MCF 10A (cell line): ENCODE measurements at regions not wholly inside any gene's neighbourhood (a gene's known extent, or its start where the extent isn't known, plus 50 kb on each side); places are given as distances from the start of the nearest gene placed in this dataset.

ENCODE experiments used
- BruUV-seq: library from RNA; stranded (reverse); fragments of 400-500 nt; replicated peaks from 2 replicates; lab custom pipeline; 2021; lab: Mats Ljungman, UMichigan
- CTCF ChIA-PET: fragments of 300-600 bp; sonication (Branson Sonifier 250); formaldehyde crosslinking; extraction: SDS; loops from one replicate; lab custom pipeline; 2021; ENCODE audit warnings: antibody characterized with exemption, inconsistent platforms; lab: Yijun Ruan, JAX
- POLR2A ChIA-PET: fragments of 300-600, 350-650 bp; sonication (Branson Sonifier 250); formaldehyde crosslinking; extraction: SDS; loops from one replicate; lab custom pipeline; 2020; ENCODE audit warnings: antibody characterized with exemption, inconsistent platforms; lab: Yijun Ruan, JAX
- DNase-seq: peaks from one replicate; pipeline ENCODE4 v3.0.0-alpha.2; 2018; ENCODE audit not compliant: unreplicated experiment
- H3K27ac Mint-ChIP-seq: one replicate; pipeline ENCODE4 v1.8.0; 2022; ENCODE audit warnings: mild to moderate bottlenecking, low read depth, mixed read lengths; ENCODE audit not compliant: unreplicated experiment
- H3K27me3 Mint-ChIP-seq: one replicate; pipeline ENCODE4 v1.8.0; 2022; ENCODE audit warnings: mixed read lengths; ENCODE audit not compliant: insufficient read depth, unreplicated experiment
- H3K36me3 Mint-ChIP-seq: one replicate; pipeline ENCODE4 v1.8.0; 2022; ENCODE audit warnings: mild to moderate bottlenecking, moderate library complexity, mixed read lengths; ENCODE audit not compliant: insufficient read depth, unreplicated experiment
- H3K4me1 Mint-ChIP-seq: one replicate; pipeline ENCODE4 v1.8.0; 2022; ENCODE audit warnings: mixed read lengths; ENCODE audit not compliant: insufficient read depth, unreplicated experiment
- H3K4me3 Mint-ChIP-seq: one replicate; pipeline ENCODE4 v1.8.0; 2022; ENCODE audit warnings: mild to moderate bottlenecking, moderate library complexity, mixed read lengths; ENCODE audit not compliant: unreplicated experiment
- H3K9me3 Mint-ChIP-seq: one replicate; pipeline ENCODE4 v1.8.0; 2022; ENCODE audit warnings: mixed read lengths; ENCODE audit not compliant: unreplicated experiment
- CTCF ChIP-seq: fragments of 200-600 bp; IDR thresholded peaks from one replicate; pipeline ENCODE4 v1.8.0; 2022; ENCODE audit warnings: antibody characterized with exemption, mild to moderate bottlenecking; ENCODE audit not compliant: unreplicated experiment
- intact Hi-C: fragments of 100-400 bp; cut with micrococcal nuclease; formaldehyde crosslinking; loops from 2 replicates; pipeline ENCODE4 v1.14.1; 2022

DNA sequence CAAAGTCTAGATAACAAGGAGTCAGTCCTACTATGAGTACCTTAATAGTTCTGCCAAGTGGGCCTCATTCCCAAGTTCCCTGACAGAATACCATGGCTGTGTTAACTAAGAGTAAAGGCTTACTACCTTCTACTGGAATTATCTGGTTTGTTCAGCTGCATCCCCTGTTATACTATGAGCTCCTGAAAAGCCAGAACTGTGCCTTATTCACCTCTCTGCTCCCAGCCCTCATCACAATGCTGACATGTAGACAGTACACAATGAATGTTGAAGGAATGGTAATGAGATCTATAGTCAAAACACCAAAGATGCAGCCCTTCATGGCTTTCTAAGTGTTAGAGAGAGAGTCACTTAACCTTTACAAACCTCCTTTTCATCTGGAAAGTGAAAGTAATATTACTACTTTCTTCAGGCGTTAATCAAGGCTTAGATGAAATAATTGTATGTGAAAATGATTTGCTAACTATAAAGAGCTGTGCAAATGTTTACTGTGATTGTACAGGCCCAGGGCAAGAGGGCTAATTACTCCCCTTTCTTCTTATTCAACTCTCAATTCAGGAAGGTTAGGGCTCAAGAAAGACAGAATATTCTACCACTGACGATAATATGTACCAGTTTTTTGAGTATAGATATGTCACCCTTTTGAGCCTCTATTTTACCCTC is 70.3 kb upstream of the MROH9 start:
- Mint-ChIP-seq H3K36me3 (no peaks in the 10 kb centered on the region), H3K4me1 (no peaks in the 10 kb centered on the region), H3K4me3 (no peak overlapping the region), H3K27ac (no peak overlapping the region), H3K9me3 (no peaks in the 10 kb centered on the region), H3K27me3 (no peaks in the 10 kb centered on the region)
- TF ChIP-seq CTCF, result no peak
- POLR2A ChIA-PET, result no interaction called here
- intact Hi-C loops, result no loop called here
- CTCF ChIA-PET, result interaction anchor here (0.5 kb wide), 1 partner anchor 329 kb away, joined by 3 read pairs; no protein-coding TSS in a partner anchor
- DNase-seq, result no peak
- BruUV-seq, result no TSS peak

DNA sequence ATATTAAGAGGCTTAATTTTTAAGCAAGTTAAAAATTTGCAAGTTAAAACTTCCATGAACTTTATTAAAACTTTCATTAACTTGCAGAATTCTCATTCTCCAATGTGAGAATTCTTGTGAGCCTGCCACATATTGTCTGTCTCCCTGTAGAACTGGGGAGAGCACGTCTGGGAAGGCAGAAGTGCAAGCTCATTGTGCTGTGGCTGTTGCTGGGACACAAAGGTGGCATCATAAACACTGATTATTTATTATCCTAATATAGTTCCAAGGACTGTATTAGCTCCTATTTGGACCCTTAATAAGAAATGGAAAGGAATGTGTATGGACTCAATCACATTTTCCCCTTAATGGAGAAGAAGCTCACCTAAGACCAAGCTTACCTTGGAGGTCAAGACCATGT is 68.7 kb upstream of the MROH9 start:
- ChIA-PET CTCF (interaction anchor here (0.6 kb wide), 1 partner anchor 719 kb away, joined by 4 read pairs; no protein-coding TSS in a partner anchor), POLR2A (no interaction called here)
- no peak for TF ChIP-seq CTCF
- intact Hi-C loops, result no loop called here
- Mint-ChIP-seq H3K4me3 (no peak overlapping the region), H3K4me1 (no peaks in the 10 kb centered on the region), H3K27me3 (no peaks in the 10 kb centered on the region), H3K27ac (no peak overlapping the region), H3K36me3 (no peaks in the 10 kb centered on the region), H3K9me3 (no peaks in the 10 kb centered on the region)
- no TSS peak for BruUV-seq
- DNase-seq, result no peak

DNA sequence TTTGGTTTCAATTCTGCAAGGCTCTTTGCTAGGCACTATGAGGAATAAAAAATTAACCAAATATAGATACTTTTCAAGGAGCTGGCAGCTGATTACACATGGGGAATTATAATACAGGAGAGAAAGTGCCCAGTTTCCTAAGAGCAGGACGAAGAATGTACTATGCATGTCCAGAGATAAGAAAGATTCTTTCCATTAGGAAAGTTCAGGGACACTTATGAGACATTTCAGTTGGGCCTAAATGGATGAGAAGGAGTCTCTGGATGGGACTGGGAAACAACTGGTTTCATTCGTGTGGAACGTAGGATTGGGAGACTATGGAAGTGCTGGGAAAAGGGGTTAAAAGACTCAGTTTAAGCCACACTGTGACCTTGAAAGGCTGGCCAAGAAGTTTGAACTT is 63.5 kb upstream of the MROH9 start:
- no TSS peak for BruUV-seq
- ChIA-PET POLR2A (interaction anchor here (0.6 kb wide), 1 partner anchor 723 kb away, joined by 4 read pairs; no protein-coding TSS in a partner anchor), CTCF (interaction anchor here (0.7 kb wide), 1 partner anchor 278 kb away, joined by 3 read pairs; no protein-coding TSS in a partner anchor)
- DNase-seq, result no peak
- Mint-ChIP-seq H3K4me3 (no peak overlapping the region), H3K27me3 (no peaks in the 10 kb centered on the region), H3K36me3 (no peaks in the 10 kb centered on the region), H3K27ac (no peak overlapping the region), H3K9me3 (no peaks in the 10 kb centered on the region), H3K4me1 (no peaks in the 10 kb centered on the region)
- intact Hi-C loops, result no loop called here
- no peak for TF ChIP-seq CTCF

DNA sequence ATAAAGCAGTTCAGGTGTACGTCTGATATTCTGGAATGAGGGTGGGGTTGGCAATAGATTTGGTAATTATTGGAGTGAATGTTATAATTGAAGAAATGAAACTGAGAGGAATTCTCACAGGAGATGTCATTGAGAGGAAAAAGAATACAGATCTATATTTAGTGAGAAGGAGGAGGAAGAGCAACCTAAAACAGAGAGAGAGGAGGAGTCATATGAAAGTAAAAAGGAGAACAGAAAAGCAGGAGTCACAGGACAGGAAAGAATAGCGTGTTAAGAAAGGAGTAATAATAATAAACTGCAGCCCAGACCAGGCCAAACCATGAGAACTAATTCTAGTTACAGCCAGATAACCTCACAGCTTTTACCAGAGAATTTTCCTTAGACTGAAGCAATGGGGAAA is 62.7 kb upstream of the MROH9 start:
- Mint-ChIP-seq H3K4me3 (no peak overlapping the region), H3K36me3 (no peaks in the 10 kb centered on the region), H3K9me3 (no peaks in the 10 kb centered on the region), H3K27me3 (peaks cover 1% of the 10 kb centered on the region), H3K27ac (no peak overlapping the region), H3K4me1 (no peaks in the 10 kb centered on the region)
- TF ChIP-seq CTCF, result no peak
- intact Hi-C loops, result no loop called here
- no peak for DNase-seq
- POLR2A ChIA-PET, result no interaction called here
- no TSS peak for BruUV-seq
- CTCF ChIA-PET, result interaction anchor here (0.6 kb wide), 1 partner anchor 485 kb away, joined by 3 read pairs; no protein-coding TSS in a partner anchor
